DMS 273 (cell line): ENCODE measurements at regions not wholly inside any gene's neighbourhood (a gene's known extent, or its start where the extent isn't known, plus 50 kb on each side); places are given as distances from the start of the nearest gene placed in this dataset.
A peak's percentile ranks its signal among the peaks of the same experiment; 100 is the strongest.

Experiments
- DNase-seq: peaks from one replicate; lab custom pipeline; 2025; ENCODE audit not compliant: unreplicated experiment; lab: John Stamatoyannopoulos, UW

GRCh38 chr1:213921311-213921710 is 66.5 kb upstream of the PROX1 start:
- no peak for DNase-seq

- DNase-seq = no peak
These were observed 66.1 kb upstream of the PROX1 start for GRCh38 chr1:213921712-213922111.

DNA sequence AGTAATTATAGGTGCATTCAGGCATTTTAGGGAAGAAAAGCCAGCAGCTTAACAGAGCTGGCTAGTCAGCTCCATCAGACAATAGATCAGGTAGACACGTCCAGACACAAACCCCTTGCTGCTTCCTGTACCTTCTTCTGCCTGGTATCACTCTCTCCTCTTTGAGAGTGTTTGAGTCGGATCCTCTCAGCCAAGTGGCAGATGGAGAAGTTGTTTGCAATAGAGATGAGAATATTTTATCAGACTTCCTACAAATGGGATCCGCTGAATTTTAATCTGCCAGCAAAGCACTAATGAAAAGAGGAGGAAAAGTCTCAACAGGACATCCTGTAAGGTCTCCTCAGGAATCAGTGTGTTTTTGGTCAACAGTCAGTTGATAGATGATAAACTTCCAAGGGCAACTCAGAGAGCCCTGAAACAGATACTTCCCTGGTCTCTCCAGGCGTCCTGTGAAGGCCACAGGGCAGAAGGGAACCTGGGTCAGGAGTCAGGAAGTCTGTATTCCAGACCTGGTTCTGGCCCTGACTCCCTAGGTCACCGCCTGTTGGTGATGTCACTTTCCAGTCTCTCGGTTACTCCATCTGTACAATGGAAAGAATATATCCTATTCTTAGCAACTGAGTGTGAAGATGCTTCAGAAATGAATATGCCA is 62.1 kb upstream of the PROX1 start:
- DNase-seq = peak; percentile 8

DNA sequence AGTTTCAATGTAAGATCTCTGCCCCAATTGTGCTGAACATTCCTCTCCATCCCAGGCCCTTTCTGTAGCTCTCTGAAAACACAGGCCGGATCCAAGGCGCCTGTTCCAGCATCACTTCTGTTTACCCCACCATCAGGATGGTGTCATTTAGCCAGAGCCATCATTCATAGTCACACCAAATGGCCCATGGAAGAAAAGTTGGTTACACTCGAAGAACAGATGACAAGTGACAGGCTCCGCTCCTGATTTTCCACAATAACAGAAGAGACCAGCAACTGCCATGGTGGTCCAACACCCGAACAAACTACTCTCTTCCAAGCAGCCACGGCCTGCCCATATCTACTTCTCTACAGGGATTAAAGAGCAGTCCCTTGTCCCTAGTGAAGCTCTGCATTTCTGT is 59.9 kb upstream of the PROX1 start:
- no peak for DNase-seq

GRCh38 chr1:213929398-213929797 is 58.4 kb upstream of the PROX1 start:
- no peak for DNase-seq

GRCh38 chr1:213931836-213932235 is 55.9 kb upstream of the PROX1 start:
- peak; percentile 66 for DNase-seq

DNA sequence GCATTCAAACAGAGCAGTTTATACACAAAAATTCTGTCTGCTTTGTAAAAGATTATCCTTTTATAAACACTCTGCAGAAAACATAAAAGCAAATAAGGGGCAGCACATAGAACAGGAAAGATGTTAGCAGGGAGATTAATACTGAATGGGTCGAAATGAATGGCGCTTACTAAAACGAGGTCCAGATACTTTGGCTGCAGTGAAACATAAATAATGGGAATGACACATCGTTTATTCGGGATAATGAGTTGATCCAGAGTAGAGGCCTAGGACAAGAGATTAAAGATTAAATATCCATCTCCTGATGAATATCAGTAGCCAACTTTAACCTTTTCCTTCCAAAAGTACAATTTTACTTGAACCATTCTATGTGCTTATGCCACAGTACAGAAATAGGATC is 54.4 kb upstream of the PROX1 start:
- DNase-seq = no peak

DNA sequence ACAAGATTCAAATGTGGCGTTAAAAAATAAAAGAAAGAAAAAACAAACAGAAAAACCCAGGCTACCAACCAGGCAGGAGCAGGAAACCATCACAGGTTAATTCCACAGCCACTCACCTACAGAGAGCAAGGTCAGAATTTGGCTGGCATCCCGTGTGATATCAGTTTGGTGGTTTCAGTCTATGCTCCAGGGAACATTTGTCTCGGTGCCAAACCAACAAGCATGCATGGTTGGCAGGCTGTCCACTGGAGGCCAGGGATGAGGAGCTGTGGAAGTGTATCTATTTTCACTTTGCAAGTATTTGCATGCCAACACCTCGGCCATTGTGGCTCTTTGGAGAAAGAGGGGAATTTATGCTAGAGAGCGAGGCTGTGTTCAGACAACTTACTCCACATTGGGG is 53.1 kb upstream of the PROX1 start:
- DNase-seq = peak; percentile 78

DNA sequence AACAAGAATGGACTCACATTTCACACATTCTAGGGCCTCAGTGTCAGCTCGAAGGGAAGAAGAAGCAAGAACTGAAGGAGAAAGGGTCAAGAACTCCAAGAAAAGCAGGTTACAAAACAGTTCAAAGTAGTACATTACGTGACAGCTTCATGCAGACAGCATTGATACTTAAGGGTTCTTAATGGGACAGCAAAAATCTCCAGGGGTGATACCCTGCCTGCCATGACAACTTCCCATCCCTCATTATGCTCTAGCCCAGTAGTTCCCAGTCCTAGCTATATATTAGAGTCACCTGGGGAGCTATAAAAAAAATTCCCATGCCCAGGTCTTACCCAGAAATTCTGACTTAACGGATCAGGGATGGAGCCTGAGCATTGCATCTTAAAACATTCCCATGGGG is 51.2 kb upstream of the PROX1 start:
- DNase-seq = no peak
